IgD-negative memory B cell (primary cell): ENCODE measurements at regions not wholly inside any gene's neighbourhood (a gene's known extent, or its start where the extent isn't known, plus 50 kb on each side); places are given as distances from the start of the nearest gene placed in this dataset.

ENCODE experiments used
- H3K27ac Mint-ChIP-seq, 3 donors: one replicate each; pipeline ENCODE4 v1.8.0; 2020 to 2022; ENCODE audit warnings: mild to moderate bottlenecking in 3 of 3, mixed read lengths in 3 of 3, moderate library complexity in 1 of 3
- H3K27me3 Mint-ChIP-seq: one replicate; pipeline ENCODE4 v1.8.0; 2021; ENCODE audit warnings: mixed read lengths
- H3K36me3 Mint-ChIP-seq: one replicate; pipeline ENCODE4 v1.8.0; 2020; ENCODE audit warnings: mild to moderate bottlenecking, mixed read lengths
- H3K4me1 Mint-ChIP-seq, 3 donors: one replicate each; pipeline ENCODE4 v1.8.0; 2020 to 2022; ENCODE audit warnings: mixed read lengths in 3 of 3, mild to moderate bottlenecking in 1 of 3
- H3K4me3 Mint-ChIP-seq, 4 donors: one replicate each; pipeline ENCODE4 v1.8.0; 2020 to 2022; ENCODE audit warnings: mild to moderate bottlenecking in 4 of 4, mixed read lengths in 4 of 4, moderate library complexity in 3 of 4
- H3K9me3 Mint-ChIP-seq, 3 donors: one replicate each; pipeline ENCODE4 v1.8.0; 2020 to 2021; ENCODE audit warnings: mixed read lengths in 3 of 3, mild to moderate bottlenecking in 1 of 3

DNA sequence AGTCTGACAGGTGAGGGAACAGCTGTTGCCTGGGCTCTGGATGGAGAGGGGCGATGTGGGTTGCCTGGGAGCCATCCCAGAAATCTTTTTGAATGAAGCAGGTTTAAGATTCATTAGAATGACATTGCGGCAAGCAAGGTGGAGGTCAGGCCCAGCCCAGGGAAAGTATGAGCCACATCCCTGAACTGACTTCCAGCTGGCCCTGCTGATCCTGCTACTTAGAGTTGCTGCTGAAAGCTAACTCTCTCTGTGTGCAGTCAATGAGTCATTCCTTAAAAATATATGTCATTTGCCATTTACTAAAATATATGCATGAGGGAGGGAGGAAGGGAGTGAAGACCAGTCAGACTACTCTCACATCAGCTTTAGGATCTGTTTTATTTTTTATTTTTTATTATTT lies 54.3 kb upstream of the RAB3GAP2 start:
- Mint-ChIP-seq H3K27ac (peak overlapping the region in 1 of 3 donors; percentile 9), H3K4me1 (no peaks in the 10 kb centered on the region), H3K36me3 (no peaks in the 10 kb centered on the region), H3K27me3 (peaks cover 5% of the 10 kb centered on the region), H3K4me3 (no peak overlapping the region), H3K9me3 (peaks cover 0 to 2% (median 0%) of the 10 kb centered on the region in 3 donors)

DNA sequence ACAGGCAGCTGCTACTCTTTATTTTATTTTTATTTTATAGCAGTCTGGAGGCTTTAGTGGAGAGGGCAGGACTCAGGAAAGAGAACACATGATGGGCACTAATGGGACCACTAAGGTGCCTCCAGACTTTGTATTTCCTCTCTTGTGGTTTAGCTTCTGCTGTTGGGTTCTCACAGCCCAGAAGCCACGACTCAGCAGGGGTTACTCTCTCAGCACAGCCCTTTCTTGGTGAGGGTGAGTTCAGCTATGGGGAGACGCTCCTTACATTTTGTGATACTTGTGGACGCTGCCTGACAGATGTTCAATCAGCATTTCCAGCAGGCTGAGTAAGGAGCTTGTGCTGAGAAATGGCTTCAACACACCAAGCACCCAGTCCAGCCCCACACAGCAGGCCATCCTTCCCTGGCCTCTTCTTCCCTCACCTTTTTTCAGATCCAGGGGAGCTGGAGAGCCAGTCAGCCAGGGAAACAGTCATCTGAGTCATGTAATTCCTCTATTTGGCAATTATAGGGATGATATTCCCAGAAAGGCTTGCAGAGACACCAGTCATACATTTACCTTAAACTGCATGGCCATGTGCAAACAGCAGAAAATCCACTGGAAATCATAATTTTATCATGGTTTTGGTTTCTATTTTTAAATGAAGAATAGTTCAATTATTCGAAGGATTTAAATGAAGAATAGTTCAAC lies 53.2 kb upstream of the RAB3GAP2 start:
- Mint-ChIP-seq H3K36me3 (no peaks in the 10 kb centered on the region), H3K4me1 (no peaks in the 10 kb centered on the region), H3K27ac (no peak overlapping the region), H3K4me3 (no peak overlapping the region), H3K9me3 (peaks cover 0 to 2% (median 0%) of the 10 kb centered on the region in 3 donors), H3K27me3 (peaks cover 5% of the 10 kb centered on the region)

DNA sequence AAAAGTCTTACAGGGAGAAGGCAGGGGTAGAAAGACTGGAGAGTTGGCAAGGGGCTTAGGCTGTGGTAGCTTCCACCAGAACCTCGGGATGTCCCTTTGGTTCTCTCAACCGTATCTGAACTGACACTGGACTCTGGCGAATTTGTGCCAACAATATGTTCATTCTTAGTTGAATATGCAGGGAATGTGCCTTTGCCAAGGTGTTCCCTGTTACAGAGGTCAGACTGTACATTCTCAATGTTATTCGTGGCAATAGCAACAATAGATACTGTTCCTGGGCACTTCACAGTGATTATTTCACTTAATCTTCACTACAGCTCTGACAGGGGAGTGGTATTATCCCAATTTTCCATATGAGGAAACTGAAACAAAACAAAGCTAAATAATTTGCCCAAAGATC lies 51.5 kb upstream of the RAB3GAP2 start:
- no peaks in the 10 kb centered on the region for H3K36me3 Mint-ChIP-seq
- H3K27me3 Mint-ChIP-seq = peaks cover 7% of the 10 kb centered on the region
- H3K4me3 Mint-ChIP-seq = no peak overlapping the region
- H3K27ac Mint-ChIP-seq = no peak overlapping the region
- no peaks in the 10 kb centered on the region for H3K4me1 Mint-ChIP-seq
- peaks cover 0 to 3% (median 2%) of the 10 kb centered on the region in 3 donors for H3K9me3 Mint-ChIP-seq

GRCh38 chr1:220322570-220322969 lies 50.3 kb upstream of the RAB3GAP2 start:
- no peaks in the 10 kb centered on the region for H3K4me1 Mint-ChIP-seq
- H3K36me3 Mint-ChIP-seq = no peaks in the 10 kb centered on the region
- peaks cover 0 to 3% (median 2%) of the 10 kb centered on the region in 3 donors for H3K9me3 Mint-ChIP-seq
- H3K27ac Mint-ChIP-seq = no peak overlapping the region
- no peak overlapping the region for H3K4me3 Mint-ChIP-seq
- peaks cover 7% of the 10 kb centered on the region for H3K27me3 Mint-ChIP-seq
